ENCODE measurements at regions not wholly inside any gene's neighbourhood (a gene's known extent, or its start where the extent isn't known, plus 50 kb on each side); places are given as distances from the start of the nearest gene placed in this dataset.

DNA sequence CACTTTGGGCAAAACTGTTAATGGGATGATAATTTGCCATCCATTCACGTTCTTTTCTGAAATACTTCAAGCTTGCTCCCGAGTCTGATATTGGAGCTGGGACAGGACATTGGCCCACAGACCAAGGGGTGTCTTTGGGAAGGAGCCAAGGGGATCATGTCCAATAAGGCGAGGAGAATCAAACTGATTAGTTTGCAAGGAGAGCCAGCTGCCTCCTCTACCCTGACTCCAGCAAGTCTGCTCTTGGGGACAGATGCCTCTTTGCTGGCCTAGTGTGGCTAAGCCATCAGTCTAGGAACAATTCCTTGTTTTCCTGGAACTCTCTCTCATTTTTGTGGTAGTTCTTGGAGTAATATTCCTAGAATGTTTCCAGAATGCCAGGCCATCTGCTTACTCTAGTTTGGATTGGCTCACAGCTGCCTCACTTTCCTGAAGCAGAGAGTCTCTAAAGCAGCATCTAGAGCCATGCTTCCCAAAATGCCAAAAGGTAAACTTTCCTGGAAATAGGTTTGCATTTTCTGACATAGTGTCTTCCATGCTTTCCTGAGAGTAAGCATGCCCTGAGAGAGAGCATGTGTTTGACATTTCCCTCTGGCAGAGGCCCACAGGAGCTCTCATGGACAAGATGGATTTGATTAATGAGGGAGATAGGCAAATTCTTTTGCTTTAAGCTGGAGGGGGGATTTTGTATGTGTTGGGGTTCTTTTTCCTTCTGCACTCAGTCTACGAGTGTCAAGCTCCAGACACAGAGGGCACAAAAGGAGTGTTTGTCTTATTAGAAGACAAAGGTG is 145.6 kb downstream of the GDAP2 start:
- WGBS, result 77% methylated on average over 4 of the region's 4 CpGs
- no peaks in the 10 kb centered on the region for H3K9me3 ChIP-seq
- DNase-seq (ENCODE audit: extremely low spot score), result no peak
- intact Hi-C loops (cut with DNase I), result no loop called here
- TF ChIP-seq EP300 (IDR thresholded peaks at IDR 0.05) (no peak), POLR2AphosphoS5 (IDR thresholded peaks at IDR 0.05) (no peak), POLR2A (IDR thresholded peaks at IDR 0.05; ENCODE audit: low read depth) (no peak)
- TF ChIP-seq, protein P1, sequence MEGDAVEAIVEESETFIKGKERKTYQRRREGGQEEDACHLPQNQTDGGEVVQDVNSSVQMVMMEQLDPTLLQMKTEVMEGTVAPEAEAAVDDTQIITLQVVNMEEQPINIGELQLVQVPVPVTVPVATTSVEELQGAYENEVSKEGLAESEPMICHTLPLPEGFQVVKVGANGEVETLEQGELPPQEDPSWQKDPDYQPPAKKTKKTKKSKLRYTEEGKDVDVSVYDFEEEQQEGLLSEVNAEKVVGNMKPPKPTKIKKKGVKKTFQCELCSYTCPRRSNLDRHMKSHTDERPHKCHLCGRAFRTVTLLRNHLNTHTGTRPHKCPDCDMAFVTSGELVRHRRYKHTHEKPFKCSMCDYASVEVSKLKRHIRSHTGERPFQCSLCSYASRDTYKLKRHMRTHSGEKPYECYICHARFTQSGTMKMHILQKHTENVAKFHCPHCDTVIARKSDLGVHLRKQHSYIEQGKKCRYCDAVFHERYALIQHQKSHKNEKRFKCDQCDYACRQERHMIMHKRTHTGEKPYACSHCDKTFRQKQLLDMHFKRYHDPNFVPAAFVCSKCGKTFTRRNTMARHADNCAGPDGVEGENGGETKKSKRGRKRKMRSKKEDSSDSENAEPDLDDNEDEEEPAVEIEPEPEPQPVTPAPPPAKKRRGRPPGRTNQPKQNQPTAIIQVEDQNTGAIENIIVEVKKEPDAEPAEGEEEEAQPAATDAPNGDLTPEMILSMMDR (IDR thresholded peaks at IDR 0.05), result no peak
- H3K27me3 ChIP-seq, result no peaks in the 10 kb centered on the region
- H3K27ac ChIP-seq (replicated peaks in 1 of 4), result no peak overlapping the region
- H3K4me3 ChIP-seq, result no peak overlapping the region
- peaks cover 0 to 3% (median 0%) of the 10 kb centered on the region in 4 donors for H3K4me1 ChIP-seq
- no peaks in the 10 kb centered on the region for H3K36me3 ChIP-seq

DNA sequence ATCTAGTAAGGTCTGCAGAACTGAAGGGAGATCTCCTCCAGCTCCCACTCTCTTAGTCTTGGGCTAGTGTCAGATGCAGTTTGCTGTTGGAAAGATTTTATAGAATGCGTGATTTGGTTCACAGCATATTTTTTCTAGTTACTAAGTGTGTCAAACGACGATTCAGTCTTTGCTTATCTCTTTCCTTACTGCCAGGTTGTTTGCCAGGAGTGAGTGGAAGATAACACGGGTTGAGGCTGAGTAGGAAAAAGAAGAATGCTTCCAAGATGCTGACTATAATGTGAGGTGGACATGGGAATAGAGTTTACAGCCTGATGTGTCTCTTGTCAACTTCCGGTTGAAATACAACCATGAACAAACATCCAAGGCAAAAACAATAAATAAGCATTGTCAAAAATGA is 141.4 kb downstream of the GDAP2 start:
- H3K4me3 ChIP-seq, result no peak overlapping the region
- H3K27me3 ChIP-seq, result no peaks in the 10 kb centered on the region
- no peaks in the 10 kb centered on the region for H3K36me3 ChIP-seq
- H3K9me3 ChIP-seq, result no peaks in the 10 kb centered on the region
- DNase-seq (ENCODE audit: extremely low spot score), result no peak
- TF ChIP-seq POLR2A (IDR thresholded peaks at IDR 0.05; ENCODE audit: low read depth) (no peak), EP300 (IDR thresholded peaks at IDR 0.05) (no peak)
- TF ChIP-seq, protein P1 (IDR thresholded peaks at IDR 0.05), result no peak
- H3K4me1 ChIP-seq, result no peaks in the 10 kb centered on the region
- intact Hi-C loops (cut with DNase I), result no loop called here
- 50% methylated on average over 5 of the region's 5 CpGs for WGBS
- no peak overlapping the region for H3K27ac ChIP-seq (replicated peaks in 1 of 4)

DNA sequence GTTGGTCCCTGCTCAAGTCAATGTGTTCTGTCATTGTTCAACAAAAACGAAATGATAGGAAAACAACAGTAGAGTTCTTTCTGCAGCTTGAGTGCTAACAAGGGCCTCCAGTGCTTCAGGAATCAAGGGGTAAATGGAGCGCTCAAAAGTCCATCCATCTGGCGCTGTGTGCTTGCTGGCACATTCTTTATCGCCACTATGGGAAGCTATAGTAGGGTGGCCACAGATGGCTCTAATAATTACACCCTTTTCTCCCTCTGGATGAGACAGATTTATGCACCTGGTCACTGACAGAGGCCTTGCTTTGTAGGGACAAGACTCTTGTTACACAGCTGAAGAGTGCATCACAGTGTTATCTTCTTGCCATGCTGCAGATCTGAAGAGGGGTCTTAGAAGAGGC is 136.0 kb downstream of the GDAP2 start:
- 88% methylated on average over 4 of the region's 4 CpGs for WGBS
- intact Hi-C loops (cut with DNase I), result no loop called here
- Histone ChIP-seq H3K27me3 (no peaks in the 10 kb centered on the region), H3K9me3 (no peaks in the 10 kb centered on the region), H3K27ac (replicated peaks in 1 of 4) (no peak overlapping the region), H3K36me3 (no peaks in the 10 kb centered on the region), H3K4me3 (no peak overlapping the region), H3K4me1 (peaks cover 0 to 17% (median 0%) of the 10 kb centered on the region in 4 donors)
- no peak for DNase-seq (ENCODE audit: extremely low spot score)
- TF ChIP-seq POLR2A (IDR thresholded peaks at IDR 0.05; ENCODE audit: low read depth) (no peak), EP300 (IDR thresholded peaks at IDR 0.05) (no peak), POLR2AphosphoS5 (IDR thresholded peaks at IDR 0.05) (no peak)
- TF ChIP-seq, protein P1 (IDR thresholded peaks at IDR 0.05), result no peak

DNA sequence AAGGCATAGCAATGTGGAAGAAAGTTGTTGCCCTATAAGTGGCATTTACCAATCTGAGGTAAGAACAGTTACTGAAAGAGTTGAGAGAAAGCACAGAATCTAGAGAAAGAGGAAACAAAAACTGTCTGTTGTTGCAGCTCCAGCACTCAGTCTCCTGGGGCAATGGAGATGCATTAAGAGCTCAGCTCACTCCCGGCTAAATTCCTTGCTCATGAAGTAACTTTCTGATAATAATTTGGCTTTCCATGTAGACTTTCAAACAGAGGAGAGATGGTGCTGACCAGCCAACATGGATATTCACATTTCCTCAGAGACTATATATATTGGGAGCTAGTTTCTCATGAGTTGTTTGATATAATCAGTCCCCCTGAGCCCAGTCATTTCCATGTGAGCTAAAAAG is 135.3 kb downstream of the GDAP2 start:
- H3K27me3 ChIP-seq, result no peaks in the 10 kb centered on the region
- H3K36me3 ChIP-seq, result no peaks in the 10 kb centered on the region
- H3K27ac ChIP-seq (replicated peaks in 1 of 4), result no peak overlapping the region
- DNase-seq (ENCODE audit: extremely low spot score), result no peak
- H3K4me3 ChIP-seq, result no peak overlapping the region
- no peaks in the 10 kb centered on the region for H3K9me3 ChIP-seq
- TF ChIP-seq, protein P1 (IDR thresholded peaks at IDR 0.05), result no peak
- 60% methylated on average over 1 of the region's 1 CpG for WGBS
- H3K4me1 ChIP-seq, result peaks cover 0 to 17% (median 0%) of the 10 kb centered on the region in 4 donors
- intact Hi-C loops (cut with DNase I), result no loop called here

DNA sequence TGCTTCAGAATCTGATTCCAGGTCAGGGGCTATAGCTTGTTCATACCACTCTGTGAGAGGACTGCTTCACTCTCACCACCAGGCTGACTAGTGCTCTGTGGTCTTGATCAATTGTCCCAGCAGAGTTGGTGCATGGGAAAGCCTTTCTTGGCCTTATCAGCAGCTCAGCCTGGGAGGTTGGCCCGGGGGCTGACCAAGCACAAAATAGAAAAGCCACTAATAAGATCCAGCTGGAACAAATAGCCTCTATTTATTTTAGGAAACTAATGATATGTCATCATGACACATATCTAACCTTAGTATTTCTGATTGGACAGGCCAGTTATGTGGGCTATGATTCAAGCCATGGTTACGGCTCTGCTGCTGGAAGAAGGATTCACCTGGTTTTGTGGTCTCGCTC is 134.2 kb downstream of the GDAP2 start:
- no peaks in the 10 kb centered on the region for H3K27me3 ChIP-seq
- DNase-seq (ENCODE audit: extremely low spot score), result no peak
- H3K27ac ChIP-seq (replicated peaks in 1 of 4), result no peak overlapping the region
- TF ChIP-seq EP300 (IDR thresholded peaks at IDR 0.05) (no peak), POLR2AphosphoS5 (IDR thresholded peaks at IDR 0.05) (no peak), POLR2A (IDR thresholded peaks at IDR 0.05; ENCODE audit: low read depth) (no peak)
- TF ChIP-seq, protein P1 (IDR thresholded peaks at IDR 0.05), result no peak
- no peak overlapping the region for H3K4me3 ChIP-seq
- H3K4me1 ChIP-seq, result peaks cover 0 to 17% (median 0%) of the 10 kb centered on the region in 4 donors
- H3K9me3 ChIP-seq, result no peaks in the 10 kb centered on the region
- intact Hi-C loops (cut with DNase I), result no loop called here
- no peaks in the 10 kb centered on the region for H3K36me3 ChIP-seq
- 69% methylated on average over 3 of the region's 3 CpGs for WGBS

Measured in esophagus muscularis mucosa (tissue), 4 donors.